Tibial nerve (tissue), 4 donors: ENCODE measurements at regions not wholly inside any gene's neighbourhood (a gene's known extent, or its start where the extent isn't known, plus 50 kb on each side); places are given as distances from the start of the nearest gene placed in this dataset.
"Not testable (repeated sequence)": the region's sequence is repeated elsewhere in the genome, so short reads cannot be mapped to it uniquely, and the experiment has no call there.

Source experiments
- DNase-seq, 2 donors: peaks; one replicate each; pipeline ENCODE4 v3.0.0-alpha.2; 2019; ENCODE audit warnings: low spot score in 2 of 2
- H3K27ac ChIP-seq, 4 donors: fragments of 200-600 bp; sonication (generic) in 3 of 4; one replicate each; pipeline ENCODE4 v1.5.1; 2017 to 2019; ENCODE audit warnings: mild to moderate bottlenecking in 1 of 4
- H3K27me3 ChIP-seq, 2 donors: fragments of 200-600 bp; sonication (generic) in 1 of 2; one replicate each; pipeline versions ENCODE4 v1.5.1 to v1.6.0; 2017 to 2019
- H3K36me3 ChIP-seq, 3 donors: fragments of 200-600 bp; sonication (generic); one replicate each; pipeline ENCODE4 v1.5.1; 2018 to 2019
- H3K4me1 ChIP-seq, 4 donors: fragments of 200-600 bp; sonication (generic) in 3 of 4; one replicate each; pipeline ENCODE4 v1.5.1; 2017 to 2019
- H3K4me3 ChIP-seq, 4 donors: fragments of 200-600 bp; sonication (generic) in 3 of 4; one replicate each; pipeline ENCODE4 v1.5.1; 2017 to 2019; ENCODE audit warnings: mild to moderate bottlenecking in 1 of 4, moderate library complexity in 1 of 4
- H3K9me3 ChIP-seq, 4 donors: fragments of 200-600 bp; sonication (generic) in 3 of 4; one replicate each; pipeline ENCODE4 v1.5.1; 2017 to 2019
- EP300 ChIP-seq, 2 donors: sonication (generic); formaldehyde crosslinking; IDR thresholded peaks; one replicate each; pipeline ENCODE4 v1.6.1; 2017; ENCODE audit warnings: antibody characterized with exemption in 2 of 2, mild to moderate bottlenecking in 1 of 2
- POLR2A ChIP-seq, 2 donors: fragments of 450-650 bp; IDR thresholded peaks; one replicate each; pipeline ENCODE4 v1.6.1; 2017; ENCODE audit warnings: antibody characterized with exemption in 2 of 2, mild to moderate bottlenecking in 2 of 2, moderate library complexity in 2 of 2
- WGBS, 2 donors: methylation state at CpG; one replicate each; pipeline ENCODE4 v1.1.5; 2018; 5-methylcytosine and 5-hydroxymethylcytosine counted together
- TF ChIP-seq, protein P1 (sequence below), 5 experiments: fragments of 200-600 bp in 3 of 5; fragments of 450-650 bp in 2 of 5; sonication (generic) in 3 of 5; IDR thresholded peaks; one replicate each; pipeline ENCODE4 v1.5.1; 2016 to 2019; ENCODE audit warnings: antibody characterized with exemption in 5 of 5, mild to moderate bottlenecking in 3 of 5, moderate library complexity in 2 of 5

DNA sequence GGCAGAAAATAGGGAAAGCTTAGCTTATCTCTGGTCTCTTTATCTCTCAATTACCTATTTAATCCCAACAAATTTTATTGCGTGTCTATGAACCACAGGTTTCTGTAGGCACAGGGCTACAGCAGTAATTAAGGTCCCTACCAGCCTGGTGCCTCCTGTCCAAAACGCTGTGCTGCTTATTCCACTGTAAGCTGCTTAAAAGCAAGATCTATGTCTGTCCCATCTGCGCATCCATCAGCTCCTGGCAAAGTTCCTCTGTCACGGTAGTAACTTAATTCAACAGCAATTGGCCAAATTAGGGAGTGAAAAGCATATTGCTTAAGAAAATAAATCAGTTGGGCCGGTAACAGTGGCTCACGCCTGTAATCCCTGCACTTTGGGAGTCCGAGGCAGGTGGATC, 235.8 kb upstream of the VLDLR start:
- H3K4me3 ChIP-seq, result no peak overlapping the region
- H3K4me1 ChIP-seq, result no peaks in the 10 kb centered on the region
- H3K9me3 ChIP-seq, result peaks cover 0 to 2% (median 0%) of the 10 kb centered on the region in 4 donors
- no peaks in the 10 kb centered on the region for H3K27me3 ChIP-seq
- WGBS, 2 donors, result 87 to 94% methylated on average over 7 of the region's 7 CpGs
- TF ChIP-seq EP300 (IDR thresholded peaks at IDR 0.05), result no peak
- no peak for TF ChIP-seq POLR2A (IDR thresholded peaks at IDR 0.05)
- TF ChIP-seq, protein P1, sequence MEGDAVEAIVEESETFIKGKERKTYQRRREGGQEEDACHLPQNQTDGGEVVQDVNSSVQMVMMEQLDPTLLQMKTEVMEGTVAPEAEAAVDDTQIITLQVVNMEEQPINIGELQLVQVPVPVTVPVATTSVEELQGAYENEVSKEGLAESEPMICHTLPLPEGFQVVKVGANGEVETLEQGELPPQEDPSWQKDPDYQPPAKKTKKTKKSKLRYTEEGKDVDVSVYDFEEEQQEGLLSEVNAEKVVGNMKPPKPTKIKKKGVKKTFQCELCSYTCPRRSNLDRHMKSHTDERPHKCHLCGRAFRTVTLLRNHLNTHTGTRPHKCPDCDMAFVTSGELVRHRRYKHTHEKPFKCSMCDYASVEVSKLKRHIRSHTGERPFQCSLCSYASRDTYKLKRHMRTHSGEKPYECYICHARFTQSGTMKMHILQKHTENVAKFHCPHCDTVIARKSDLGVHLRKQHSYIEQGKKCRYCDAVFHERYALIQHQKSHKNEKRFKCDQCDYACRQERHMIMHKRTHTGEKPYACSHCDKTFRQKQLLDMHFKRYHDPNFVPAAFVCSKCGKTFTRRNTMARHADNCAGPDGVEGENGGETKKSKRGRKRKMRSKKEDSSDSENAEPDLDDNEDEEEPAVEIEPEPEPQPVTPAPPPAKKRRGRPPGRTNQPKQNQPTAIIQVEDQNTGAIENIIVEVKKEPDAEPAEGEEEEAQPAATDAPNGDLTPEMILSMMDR (IDR thresholded peaks at IDR 0.05), result no peak
- no peak for DNase-seq
- H3K27ac ChIP-seq, result no peak overlapping the region
- H3K36me3 ChIP-seq, result no peaks in the 10 kb centered on the region

DNA sequence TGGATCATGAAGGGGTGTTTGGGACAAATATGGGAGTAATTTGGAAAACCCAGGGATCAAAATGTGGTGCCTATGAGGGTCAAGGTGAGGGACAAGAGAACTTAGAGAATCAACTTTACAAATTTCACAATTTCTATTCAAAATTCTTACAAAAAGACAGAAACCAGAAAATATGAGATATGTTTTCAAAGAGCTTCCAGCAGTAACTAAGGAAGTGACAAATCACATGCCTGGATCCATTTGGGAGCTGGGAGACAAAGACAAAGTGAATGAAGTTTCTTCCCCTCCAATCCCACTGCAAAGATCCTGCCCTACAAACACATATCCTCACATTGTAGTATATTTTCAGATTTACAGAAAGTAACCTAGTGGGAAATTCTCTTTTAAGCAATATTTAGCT, 235.0 kb upstream of the VLDLR start:
- no peak overlapping the region for H3K27ac ChIP-seq
- H3K27me3 ChIP-seq, result no peaks in the 10 kb centered on the region
- no peak overlapping the region for H3K4me3 ChIP-seq
- peaks cover 0 to 5% (median 0%) of the 10 kb centered on the region in 4 donors for H3K9me3 ChIP-seq
- TF ChIP-seq POLR2A (IDR thresholded peaks at IDR 0.05) (no peak), EP300 (IDR thresholded peaks at IDR 0.05) (no peak)
- TF ChIP-seq, protein P1 (IDR thresholded peaks at IDR 0.05), result no peak
- no peaks in the 10 kb centered on the region for H3K4me1 ChIP-seq
- no peaks in the 10 kb centered on the region for H3K36me3 ChIP-seq
- DNase-seq, result no peak

DNA sequence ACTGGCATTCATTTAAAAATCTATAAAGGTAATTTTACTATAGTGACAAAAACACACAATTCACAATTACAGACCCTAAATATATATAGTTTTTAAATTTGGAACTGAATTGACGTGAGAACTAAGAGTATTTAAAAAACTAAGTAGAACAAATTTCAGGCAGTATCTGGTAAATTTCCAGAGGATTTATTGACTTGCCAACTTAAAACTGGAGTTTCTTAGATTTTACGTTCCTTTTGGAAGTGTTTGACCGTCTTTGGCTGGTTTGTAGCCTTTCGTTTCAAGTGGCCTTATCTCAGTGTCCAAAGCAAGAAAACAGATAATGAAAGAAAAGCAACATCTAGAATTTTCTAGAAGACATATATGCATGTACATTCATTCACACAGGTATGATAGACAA, 234.4 kb upstream of the VLDLR start:
- Histone ChIP-seq H3K9me3 (peaks cover 0 to 5% (median 0%) of the 10 kb centered on the region in 4 donors), H3K4me3 (no peak overlapping the region), H3K27ac (no peak overlapping the region), H3K4me1 (no peaks in the 10 kb centered on the region), H3K27me3 (no peaks in the 10 kb centered on the region), H3K36me3 (no peaks in the 10 kb centered on the region)
- no peak for DNase-seq
- TF ChIP-seq, protein P1 (IDR thresholded peaks at IDR 0.05), result no peak
- TF ChIP-seq POLR2A (IDR thresholded peaks at IDR 0.05) (no peak), EP300 (IDR thresholded peaks at IDR 0.05) (no peak)
- WGBS, 2 donors, result 82 to 84% methylated on average over 4 of the region's 4 CpGs

DNA sequence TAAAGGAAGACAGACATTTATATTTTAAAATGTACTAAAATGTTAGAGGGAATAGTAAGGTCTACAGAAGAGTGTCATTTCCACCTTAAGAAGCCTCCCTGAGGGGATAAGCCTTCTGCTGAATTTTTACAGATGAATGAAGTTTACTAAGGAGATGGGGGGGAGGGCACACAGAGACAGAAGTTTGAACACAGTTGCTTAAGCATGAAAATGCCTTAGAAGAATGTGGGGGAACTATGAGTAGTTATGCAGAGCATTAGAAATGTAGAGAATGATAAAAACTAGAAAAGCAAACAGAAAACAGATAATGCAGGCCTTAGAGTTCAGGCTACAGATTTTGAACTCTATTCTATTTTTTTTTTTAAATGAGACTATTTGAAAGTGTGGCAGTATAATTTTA, 232.2 kb upstream of the VLDLR start:
- no peak for DNase-seq
- peaks cover 0 to 5% (median 0%) of the 10 kb centered on the region in 4 donors for H3K9me3 ChIP-seq
- no peak for TF ChIP-seq EP300 (IDR thresholded peaks at IDR 0.05)
- TF ChIP-seq, protein P1 (IDR thresholded peaks at IDR 0.05), result no peak

DNA sequence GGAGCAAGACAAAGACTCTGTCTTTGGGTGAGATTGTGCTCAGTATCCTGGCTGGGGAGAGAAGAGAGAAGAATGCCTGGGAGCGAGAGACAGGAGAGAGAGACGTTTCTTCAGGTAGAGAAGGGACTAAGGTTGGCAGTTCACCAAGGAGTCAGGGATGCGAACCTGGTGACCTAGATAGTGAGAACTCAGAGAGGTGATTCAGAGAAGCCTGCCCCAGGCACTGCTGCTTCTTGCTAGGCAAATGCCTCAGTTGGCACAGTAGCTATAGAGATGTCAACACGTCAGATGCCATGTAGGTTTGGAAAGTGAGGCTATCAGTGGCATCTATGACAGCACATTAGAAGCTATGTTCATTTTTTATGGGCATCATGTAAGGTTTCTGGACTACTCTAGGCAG, 231.6 kb upstream of the VLDLR start:
- TF ChIP-seq, protein P1 (IDR thresholded peaks at IDR 0.05), result no peak
- TF ChIP-seq POLR2A (IDR thresholded peaks at IDR 0.05) (no peak), EP300 (IDR thresholded peaks at IDR 0.05) (no peak)
- Histone ChIP-seq H3K4me3 (no peak overlapping the region), H3K27me3 (no peaks in the 10 kb centered on the region), H3K4me1 (no peaks in the 10 kb centered on the region), H3K9me3 (peaks cover 0 to 5% (median 0%) of the 10 kb centered on the region in 4 donors), H3K36me3 (no peaks in the 10 kb centered on the region), H3K27ac (no peak overlapping the region)
- 73 to 80% methylated on average over 4 of the region's 4 CpGs for WGBS, 2 donors
- no peak for DNase-seq

More for the DNA sequence above, 232.2 kb upstream of the VLDLR start:
- Histone ChIP-seq H3K4me1 (no peaks in the 10 kb centered on the region), H3K27ac (no peak overlapping the region), H3K27me3 (no peaks in the 10 kb centered on the region), H3K4me3 (no peak overlapping the region), H3K36me3 (no peaks in the 10 kb centered on the region)

DNA sequence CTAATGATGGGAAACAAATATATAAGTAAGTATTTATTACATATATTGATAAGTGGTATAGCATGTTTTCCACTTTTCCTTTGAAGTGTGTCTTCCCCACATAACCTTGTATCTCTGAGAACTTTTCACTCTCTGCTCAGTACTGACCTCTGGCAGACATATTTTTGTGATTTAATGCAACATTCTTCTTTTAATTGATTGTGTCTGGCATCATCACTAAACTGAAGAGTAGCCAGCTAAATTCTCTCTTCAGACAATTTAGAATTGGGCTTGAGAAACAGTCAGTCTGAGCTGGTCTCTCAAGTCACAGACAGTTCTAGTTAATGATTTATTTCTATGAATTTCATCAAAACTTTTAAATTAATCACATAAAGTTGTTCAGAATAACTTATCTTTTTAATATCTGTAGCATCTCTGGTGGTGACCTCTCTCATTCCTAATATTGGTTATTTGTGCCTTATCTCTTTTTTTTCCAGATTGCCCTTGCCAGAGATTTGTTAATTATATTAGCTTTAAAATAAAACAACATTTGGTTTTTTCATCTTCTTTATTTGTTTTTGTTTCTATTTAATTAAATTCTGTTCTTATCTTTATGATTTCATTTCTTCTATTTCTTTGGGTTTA, 230.0 kb upstream of the VLDLR start:
- H3K36me3 ChIP-seq, H3K9me3 ChIP-seq, DNase-seq, H3K4me3 ChIP-seq, H3K27me3 ChIP-seq, H3K4me1 ChIP-seq, H3K27ac ChIP-seq: not testable (repeated sequence)

DNA sequence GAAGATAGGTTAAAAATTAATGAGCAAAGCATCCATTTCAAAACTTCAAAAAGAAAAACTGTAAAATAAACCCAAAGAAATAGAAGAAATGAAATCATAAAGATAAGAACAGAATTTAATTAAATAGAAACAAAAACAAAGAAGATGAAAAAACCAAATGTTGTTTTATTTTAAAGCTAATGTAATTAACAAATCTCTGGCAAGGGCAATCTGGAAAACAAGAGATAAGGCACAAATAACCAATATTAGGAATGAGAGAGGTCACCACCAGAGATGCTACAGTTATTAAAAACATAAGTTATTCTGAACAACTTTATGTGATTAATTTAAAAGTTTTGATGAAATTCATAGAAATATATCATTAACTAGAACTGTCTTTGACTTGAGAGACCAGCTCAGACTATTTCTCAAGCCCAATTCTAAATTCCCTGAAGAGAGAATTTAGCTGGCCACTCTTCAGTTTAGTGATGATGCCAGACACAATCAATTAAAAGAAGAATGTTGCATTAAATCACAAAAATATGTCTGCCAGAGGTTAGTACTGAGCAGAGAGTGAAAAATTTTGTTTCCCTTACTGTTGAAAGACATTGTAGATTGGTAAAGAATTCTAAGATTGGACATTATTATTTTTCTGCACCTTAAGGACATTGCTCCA, 227.4 kb upstream of the VLDLR start:
- not testable (repeated sequence) for DNase-seq, H3K4me1 ChIP-seq, H3K27ac ChIP-seq, H3K36me3 ChIP-seq, H3K27me3 ChIP-seq, H3K4me3 ChIP-seq
- H3K9me3 ChIP-seq, result peaks cover 0 to 13% (median 0%) of the 10 kb centered on the region in 4 donors
